H1 (cell line): ENCODE measurements at regions not wholly inside any gene's neighbourhood (a gene's known extent, or its start where the extent isn't known, plus 50 kb on each side); places are given as distances from the start of the nearest gene placed in this dataset.

Source experiments
- CHD7 ChIP-seq: fragments of 300-600 bp; sonication (generic); IDR thresholded peaks from 2 replicates; pipeline ENCODE4 v1.7.1; 2012; ENCODE audit warnings: low read length, moderate library complexity, mild to moderate bottlenecking, inconsistent platforms; ENCODE audit not compliant: insufficient replicate concordance
- RNF2 ChIP-seq: fragments of 200-900, 300-1000 bp; sonication (generic); IDR thresholded peaks from 2 replicates; pipeline ENCODE4 v1.7.1; 2016; ENCODE audit warnings: borderline replicate concordance, low read depth, mild to moderate bottlenecking, antibody characterized with exemption, low read length; ENCODE audit not compliant: poor library complexity, severe bottlenecking; ENCODE audit errors: missing control alignments
- TF ChIP-seq, protein P1 (sequence below): IDR thresholded peaks from 2 replicates; pipeline ENCODE4 v1.6.1; 2012; ENCODE audit warnings: inconsistent platforms

DNA sequence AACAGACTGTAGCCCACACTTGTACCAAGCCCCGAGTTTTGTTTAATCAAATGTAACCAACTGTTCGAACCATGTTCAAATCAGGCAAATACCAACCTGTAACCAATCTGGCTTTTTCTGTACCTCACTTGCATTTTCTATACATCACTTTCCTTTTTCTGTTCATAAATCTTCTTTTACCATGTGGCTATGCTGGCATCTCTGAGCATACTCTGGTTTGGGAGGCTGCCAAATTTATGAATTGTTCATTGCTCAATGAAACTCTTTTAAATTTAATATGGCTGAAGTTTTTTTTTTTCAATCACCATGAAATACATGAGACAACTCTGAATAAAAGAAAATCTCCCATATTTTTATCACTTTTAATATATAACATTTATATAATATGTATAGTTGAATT lies 256.1 kb downstream of the SLITRK6 start (continued):
- no peak for TF ChIP-seq RNF2
- TF ChIP-seq, protein P1, sequence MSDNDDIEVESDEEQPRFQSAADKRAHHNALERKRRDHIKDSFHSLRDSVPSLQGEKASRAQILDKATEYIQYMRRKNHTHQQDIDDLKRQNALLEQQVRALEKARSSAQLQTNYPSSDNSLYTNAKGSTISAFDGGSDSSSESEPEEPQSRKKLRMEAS, result no peak
- no peak for TF ChIP-seq CHD7
